Transverse colon (tissue), 4 donors: ENCODE measurements at regions not wholly inside any gene's neighbourhood (a gene's known extent, or its start where the extent isn't known, plus 50 kb on each side); places are given as distances from the start of the nearest gene placed in this dataset.

Experiments
- DNase-seq: peaks from one replicate; pipeline ENCODE4 v3.0.0-alpha.2; 2019
- H3K27ac ChIP-seq, 4 donors: fragments of 200-600 bp; sonication (generic); 2 replicates each; pipeline ENCODE4 v1.5.1; 2016 to 2018; ENCODE audit warnings: inconsistent platforms in 4 of 4
- H3K27me3 ChIP-seq: fragments of 200-600 bp; sonication (generic); 2 replicates; pipeline ENCODE4 v1.5.1; 2017; ENCODE audit warnings: inconsistent platforms
- H3K36me3 ChIP-seq, 4 donors: fragments of 200-600 bp; sonication (generic); 2 replicates each; pipeline ENCODE4 v1.5.1; 2017 to 2019; ENCODE audit warnings: inconsistent platforms in 4 of 4
- H3K4me1 ChIP-seq, 4 donors: fragments of 200-600 bp; sonication (generic); 2 replicates each; pipeline ENCODE4 v1.5.1; 2017 to 2020; ENCODE audit warnings: inconsistent platforms in 4 of 4
- H3K4me3 ChIP-seq, 4 donors: fragments of 200-600 bp; sonication (generic); 1 replicate in 1 of 4; 2 replicates in 3 of 4; pipeline versions ENCODE4 v1.5.1 to v1.6.1; 2017 to 2019; ENCODE audit warnings: inconsistent platforms in 4 of 4
- H3K9me3 ChIP-seq, 2 donors: fragments of 200-600 bp; sonication (generic); 2 replicates each; pipeline ENCODE4 v1.5.1; 2017 to 2019; ENCODE audit warnings: inconsistent platforms in 2 of 2
- CTCF ChIP-seq, 5 experiments: fragments of 200-600 bp in 3 of 5; fragments of 450-650 bp in 2 of 5; sonication (generic) in 3 of 5; IDR thresholded peaks; 1 replicate in 2 of 5; 2 replicates in 3 of 5; pipeline ENCODE4 v1.5.1; 2016 to 2017; ENCODE audit warnings: antibody characterized with exemption in 5 of 5, inconsistent platforms in 3 of 5, mild to moderate bottlenecking in 2 of 5, moderate library complexity in 1 of 5
- EP300 ChIP-seq: sonication (generic); formaldehyde crosslinking; IDR thresholded peaks from one replicate; pipeline ENCODE4 v1.6.1; 2017; ENCODE audit warnings: antibody characterized with exemption, low read depth
- POLR2A ChIP-seq: fragments of 450-650 bp; IDR thresholded peaks from one replicate; pipeline ENCODE4 v1.6.1; 2016; ENCODE audit warnings: antibody characterized with exemption, mild to moderate bottlenecking, moderate library complexity
- POLR2AphosphoS5 ChIP-seq, 3 donors: sonication (generic); formaldehyde crosslinking; IDR thresholded peaks; one replicate each; pipeline ENCODE4 v1.6.1; 2016; ENCODE audit warnings: antibody characterized with exemption in 3 of 3
- WGBS, 2 donors: methylation state at CpG; one replicate each; pipeline ENCODE4 v1.1.5; 2018; ENCODE audit warnings: low coverage in 1 of 2; 5-methylcytosine and 5-hydroxymethylcytosine counted together
- in situ Hi-C, 4 donors: fragments of 200-750 bp; cut with MboI; loops; one replicate each; pipeline versions ENCODE4 v1.15.0 to v1.15.1; 2017; ENCODE audit warnings: low sequenced_read_pairs in 3 of 4, low pct_ligation_motif_present in 1 of 4, low pct_unique_long_range_greater_than_20kb in 1 of 4
- intact Hi-C: fragments of 100-400 bp; cut with DNase I; formaldehyde crosslinking; loops from one replicate; pipeline ENCODE4 v1.15.1; 2023; ENCODE audit warnings: low total_unique reads

- intact Hi-C loops: no loop called here
- no peak for DNase-seq
Observed at GRCh38 chr7:98509836-98510235, 107.2 kb upstream of the NPTX2 start.

GRCh38 chr7:98506471-98506870 lies 105.6 kb upstream of the BAIAP2L1 start:
- 67 to 81% methylated on average over 2 of the region's 2 CpGs for WGBS, 2 donors
- H3K9me3 ChIP-seq: no peaks in the 10 kb centered on the region
- H3K4me1 ChIP-seq: no peaks in the 10 kb centered on the region
- peaks cover 4% of the 10 kb centered on the region for H3K27me3 ChIP-seq
- no peak overlapping the region for H3K27ac ChIP-seq
- no peak overlapping the region for H3K4me3 ChIP-seq
- H3K36me3 ChIP-seq: no peaks in the 10 kb centered on the region
- intact Hi-C loops: no loop called here
- DNase-seq: no peak
- in situ Hi-C loops: no loop called here
- TF ChIP-seq POLR2AphosphoS5 (IDR thresholded peaks at IDR 0.05) (no peak), POLR2A (no peak), EP300 (no peak), CTCF (IDR thresholded peaks at IDR 0.05) (no peak)

More at GRCh38 chr7:98509836-98510235, 107.2 kb upstream of the NPTX2 start:
- TF ChIP-seq EP300 (no peak), CTCF (IDR thresholded peaks at IDR 0.05) (no peak), POLR2AphosphoS5 (IDR thresholded peaks at IDR 0.05) (no peak), POLR2A (no peak)
- H3K9me3 ChIP-seq: no peaks in the 10 kb centered on the region
- H3K27ac ChIP-seq: no peak overlapping the region
- H3K27me3 ChIP-seq: peaks cover 4% of the 10 kb centered on the region
- WGBS, 2 donors: 36 to 55% methylated on average over 4 to 6 of the region's 6 CpGs
- H3K4me3 ChIP-seq: no peak overlapping the region
- in situ Hi-C loops: no loop called here
- H3K36me3 ChIP-seq: no peaks in the 10 kb centered on the region
- H3K4me1 ChIP-seq: no peaks in the 10 kb centered on the region

GRCh38 chr7:98500764-98501163 lies 99.9 kb upstream of the BAIAP2L1 start:
- Histone ChIP-seq H3K27ac (no peak overlapping the region), H3K27me3 (no peaks in the 10 kb centered on the region), H3K4me1 (no peaks in the 10 kb centered on the region), H3K36me3 (no peaks in the 10 kb centered on the region), H3K4me3 (no peak overlapping the region), H3K9me3 (peaks cover 11 to 13% of the 10 kb centered on the region in 2 donors)
- intact Hi-C loops: no loop called here
- TF ChIP-seq CTCF (IDR thresholded peaks at IDR 0.05): no peak
- no peak for TF ChIP-seq POLR2AphosphoS5 (IDR thresholded peaks at IDR 0.05)
- no peak for TF ChIP-seq POLR2A
- no peak for TF ChIP-seq EP300
- in situ Hi-C loops: no loop called here
- no peak for DNase-seq
- WGBS, 2 donors: 57 to 74% methylated on average over 5 to 6 of the region's 6 CpGs

GRCh38 chr7:98496618-98497017 lies 95.7 kb upstream of the BAIAP2L1 start:
- no peaks in the 10 kb centered on the region for H3K36me3 ChIP-seq
- H3K27me3 ChIP-seq: no peaks in the 10 kb centered on the region
- in situ Hi-C loops (no loop called here), intact Hi-C loops (no loop called here)
- no peak overlapping the region for H3K4me3 ChIP-seq
- peaks cover 11 to 13% of the 10 kb centered on the region in 2 donors for H3K9me3 ChIP-seq
- H3K27ac ChIP-seq: no peak overlapping the region
- no peaks in the 10 kb centered on the region for H3K4me1 ChIP-seq
- DNase-seq: no peak
- TF ChIP-seq POLR2A (no peak), CTCF (IDR thresholded peaks at IDR 0.05) (no peak), POLR2AphosphoS5 (IDR thresholded peaks at IDR 0.05) (no peak), EP300 (no peak)
- 40 to 75% methylated on average over 1 to 2 of the region's 2 CpGs for WGBS, 2 donors
